GM18858 (cell line): ENCODE measurements at regions not wholly inside any gene's neighbourhood (a gene's known extent, or its start where the extent isn't known, plus 50 kb on each side); places are given as distances from the start of the nearest gene placed in this dataset.

Experiments used
- ATAC-seq: cut with Tn5 transposase; IDR thresholded peaks from one replicate; pipeline ENCODE4 v1.9.1; 2021; ENCODE audit not compliant: unreplicated experiment

DNA sequence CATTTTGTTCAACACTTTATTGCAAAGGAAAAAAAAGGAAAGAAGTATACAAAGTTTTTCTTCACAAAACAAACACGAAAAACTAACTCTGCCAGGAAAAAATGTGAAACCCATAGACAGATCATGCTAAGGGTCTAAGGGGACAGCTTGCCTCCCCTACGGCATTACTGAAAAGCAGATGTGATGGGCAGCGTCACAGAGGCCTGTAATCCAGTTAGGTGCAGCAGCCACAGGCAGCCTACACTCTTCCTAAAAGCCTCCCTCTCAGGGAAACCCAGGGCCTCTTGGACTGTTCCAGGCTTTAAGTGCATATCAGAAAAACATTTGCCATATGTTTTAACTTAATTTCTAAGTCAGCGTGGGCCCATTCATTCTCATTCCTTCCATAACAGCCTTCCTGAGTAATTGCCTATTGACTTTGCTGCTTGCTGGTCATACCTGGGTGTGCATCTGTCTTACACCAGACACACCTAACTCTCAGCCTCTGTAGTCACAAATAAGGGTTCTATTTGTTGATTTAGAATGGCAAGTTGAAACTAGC is 135.7 kb upstream of the SERP2 start:
- ATAC-seq: no peak

DNA sequence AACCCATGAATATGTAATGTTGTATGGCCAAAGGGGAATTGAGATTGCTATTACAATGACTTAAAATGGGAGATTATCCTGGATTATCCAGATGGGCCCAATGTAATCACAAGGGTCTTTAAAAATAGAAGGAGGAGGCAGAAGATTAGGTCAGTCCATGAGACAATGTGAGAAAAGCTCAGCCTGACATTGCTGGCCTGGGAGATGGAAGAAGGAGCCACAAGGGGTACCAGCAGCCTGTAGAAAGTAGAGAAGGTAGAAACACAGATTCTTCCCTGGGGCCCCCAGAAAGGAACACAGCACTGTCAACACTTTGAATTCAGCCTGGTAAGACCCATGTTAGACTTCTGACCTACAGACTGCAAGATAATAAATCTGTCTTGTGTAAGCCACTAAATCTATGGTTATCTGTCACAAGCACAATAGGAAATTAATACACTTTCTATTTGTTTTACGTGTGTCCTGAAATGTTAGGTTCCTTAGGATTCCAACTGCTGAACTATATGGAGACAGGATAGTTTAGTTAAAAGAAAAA is 132.9 kb upstream of the SERP2 start:
- no peak for ATAC-seq

DNA sequence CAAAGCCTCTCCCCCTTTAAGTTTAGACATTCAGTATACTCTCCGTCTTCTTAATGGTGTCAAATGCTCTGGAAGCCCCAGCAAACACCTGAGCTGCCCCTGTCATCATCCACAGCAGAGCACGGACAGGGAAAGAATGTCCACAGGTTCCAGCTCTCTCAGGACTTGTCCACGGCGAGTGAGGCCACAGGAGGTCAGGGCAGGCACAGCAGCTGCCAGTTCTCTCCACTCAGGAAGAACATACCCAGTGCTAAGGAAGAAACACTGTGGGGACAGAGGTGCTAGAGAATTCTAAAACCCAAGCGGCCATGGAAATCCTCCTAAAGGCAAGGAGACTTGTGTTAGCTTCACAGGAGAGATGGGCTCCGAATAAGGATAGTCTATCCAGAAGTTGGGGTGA is 132.0 kb upstream of the SERP2 start:
- ATAC-seq: no peak

DNA sequence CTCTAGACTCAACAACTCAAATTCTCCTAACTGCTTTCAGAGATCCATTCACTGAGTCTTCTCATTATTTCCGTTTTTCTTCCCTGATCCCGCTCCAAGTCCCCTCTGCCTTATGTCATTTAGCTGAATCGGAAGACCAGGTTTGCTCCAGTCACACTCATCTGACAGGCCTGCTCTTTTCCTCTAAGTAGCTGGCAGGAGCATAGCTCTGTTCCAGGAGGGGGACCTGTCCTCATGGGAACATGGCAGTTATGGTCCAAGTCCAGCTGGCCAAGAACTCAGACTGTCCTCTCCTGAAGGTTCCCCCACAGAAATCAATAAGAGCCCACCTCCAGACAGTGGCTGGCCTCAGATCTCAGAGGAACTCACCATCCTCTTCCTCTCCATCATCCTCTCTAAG is 130.9 kb upstream of the SERP2 start:
- no peak for ATAC-seq

DNA sequence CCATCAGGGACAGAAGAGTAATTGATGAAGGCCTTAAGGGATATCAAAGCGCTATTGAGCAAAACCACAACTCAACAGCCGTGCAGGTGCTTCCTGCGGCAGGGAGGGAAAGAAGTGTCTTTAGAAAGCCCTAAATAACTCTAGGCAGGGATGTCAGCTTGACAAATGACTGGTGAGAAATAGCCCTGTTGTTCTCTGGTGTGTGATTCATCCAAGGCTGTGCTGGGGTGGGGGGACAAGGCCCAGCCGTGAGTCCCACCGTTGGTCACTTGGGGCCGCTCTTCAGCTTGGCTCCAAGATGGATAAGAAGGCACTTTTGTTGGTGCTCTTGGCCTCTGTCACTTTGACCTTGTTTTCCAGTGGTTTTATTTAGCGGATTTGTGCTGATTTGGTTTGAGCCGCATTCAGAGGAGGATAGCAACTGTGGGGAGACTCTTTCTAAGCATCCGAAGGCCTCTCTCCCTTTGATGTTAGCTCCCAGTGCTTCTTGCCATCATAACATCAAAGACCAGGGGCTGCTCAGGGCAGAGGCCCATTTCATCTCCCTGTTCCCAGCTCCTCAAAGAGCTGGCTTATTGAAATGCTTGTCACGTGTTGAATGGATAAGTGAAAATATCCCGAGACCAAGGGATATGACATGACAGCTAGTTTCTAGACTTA is 130.3 kb upstream of the SERP2 start:
- peak; percentile 32 for ATAC-seq

DNA sequence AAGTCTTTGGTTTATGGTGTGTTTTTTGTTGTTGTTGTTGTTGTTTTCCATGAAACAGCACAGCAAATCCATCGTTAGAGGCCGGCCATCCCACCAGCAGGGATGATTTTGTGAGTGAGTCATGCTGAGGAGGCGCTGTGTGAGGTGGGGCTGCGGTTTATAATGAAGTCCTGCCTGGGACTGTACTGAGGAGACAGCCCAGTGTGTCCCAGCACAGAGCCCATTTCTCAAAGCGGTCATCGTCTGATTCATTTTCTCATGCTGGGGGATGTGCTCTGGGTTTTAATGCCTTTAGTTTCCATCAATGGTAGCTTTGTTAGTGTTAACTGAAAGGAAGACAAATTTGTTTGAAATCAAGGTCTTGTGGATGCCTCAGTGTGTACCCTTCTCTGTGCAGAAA is 129.3 kb upstream of the SERP2 start:
- no peak for ATAC-seq

DNA sequence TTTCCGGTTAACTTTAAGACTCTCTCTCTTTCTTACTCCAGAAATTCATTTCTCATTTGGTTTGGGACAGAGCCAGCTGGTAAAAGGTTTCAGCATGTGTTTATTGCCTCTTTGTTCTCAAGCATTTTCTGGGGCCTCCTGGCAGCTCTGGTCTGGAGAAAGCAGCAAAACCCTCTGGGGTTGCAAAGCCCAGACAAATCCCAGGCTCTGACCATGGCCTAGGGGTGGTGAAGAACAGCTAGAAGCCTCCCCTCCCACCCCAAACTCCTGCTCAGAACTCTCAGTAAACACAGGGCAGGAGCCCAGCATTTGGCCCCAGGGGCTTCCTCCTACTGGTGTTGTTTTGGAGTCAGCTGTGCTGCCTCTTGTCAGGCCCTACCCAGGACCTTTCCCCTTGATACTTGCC is 124.2 kb upstream of the SERP2 start:
- no peak for ATAC-seq

DNA sequence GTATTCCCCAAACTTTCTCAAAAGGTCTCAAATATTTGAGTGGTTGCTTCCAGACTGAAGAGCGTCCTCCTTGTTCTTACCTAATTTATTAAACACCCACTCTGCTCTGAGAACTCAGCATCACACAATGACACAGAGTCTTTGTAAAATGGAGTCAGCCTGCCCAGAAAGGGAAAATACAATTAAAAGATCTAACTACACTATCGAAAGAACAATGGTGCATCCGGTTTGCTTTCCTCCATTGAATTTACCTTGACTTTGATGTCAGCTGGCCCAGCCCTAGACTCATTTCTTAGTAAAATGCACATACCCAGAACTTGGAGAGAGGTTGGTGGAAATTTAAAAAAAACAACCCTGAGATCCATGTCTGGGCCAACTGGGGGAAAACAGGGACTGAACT is 120.7 kb upstream of the SERP2 start:
- no peak for ATAC-seq

DNA sequence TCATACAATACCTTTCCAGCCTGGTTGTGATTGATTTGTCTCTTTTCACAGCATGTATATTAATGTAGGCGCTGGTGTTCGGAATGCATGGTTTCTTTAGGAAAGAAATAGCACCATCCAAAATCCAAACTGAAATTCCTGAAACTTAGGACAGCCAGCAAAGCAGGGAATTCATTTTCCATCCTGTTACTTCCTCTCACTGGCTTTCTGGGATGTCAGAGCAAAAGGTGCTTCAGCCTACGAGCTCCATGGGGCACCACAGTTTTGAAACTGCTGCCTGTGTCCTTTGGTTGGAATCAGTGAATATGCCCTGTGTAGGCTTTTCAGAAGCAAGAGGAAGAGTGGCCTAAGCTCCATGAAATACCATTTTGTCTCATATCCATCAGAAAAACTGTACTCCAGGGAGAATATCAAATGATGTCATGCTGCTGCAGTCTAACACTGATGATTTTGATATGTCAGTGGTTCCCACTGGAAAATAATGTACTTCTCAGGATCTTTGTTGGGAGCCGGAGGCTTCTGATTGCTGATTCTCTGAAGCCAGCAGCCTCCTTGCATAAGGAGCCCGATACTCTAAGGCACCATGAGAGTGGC is 117.8 kb upstream of the SERP2 start:
- no peak for ATAC-seq

DNA sequence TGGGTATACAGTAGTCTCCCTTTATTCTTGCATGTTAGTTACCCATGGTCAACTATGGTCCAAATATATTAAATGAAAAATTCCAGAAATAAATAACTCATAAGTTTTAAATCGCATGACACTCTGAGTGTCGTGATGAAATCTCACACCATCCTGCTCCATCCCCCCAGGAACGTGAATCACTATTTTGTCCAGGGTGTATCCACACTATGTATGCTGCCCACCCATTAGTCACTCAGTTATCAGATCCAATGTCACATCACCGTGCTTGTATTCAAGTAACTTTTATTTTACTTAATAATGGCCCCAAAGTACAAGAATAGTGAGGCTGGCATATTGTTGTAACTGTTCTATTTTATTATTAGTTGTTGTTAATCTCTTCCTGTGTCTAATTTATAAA is 115.8 kb upstream of the SERP2 start:
- no peak for ATAC-seq

DNA sequence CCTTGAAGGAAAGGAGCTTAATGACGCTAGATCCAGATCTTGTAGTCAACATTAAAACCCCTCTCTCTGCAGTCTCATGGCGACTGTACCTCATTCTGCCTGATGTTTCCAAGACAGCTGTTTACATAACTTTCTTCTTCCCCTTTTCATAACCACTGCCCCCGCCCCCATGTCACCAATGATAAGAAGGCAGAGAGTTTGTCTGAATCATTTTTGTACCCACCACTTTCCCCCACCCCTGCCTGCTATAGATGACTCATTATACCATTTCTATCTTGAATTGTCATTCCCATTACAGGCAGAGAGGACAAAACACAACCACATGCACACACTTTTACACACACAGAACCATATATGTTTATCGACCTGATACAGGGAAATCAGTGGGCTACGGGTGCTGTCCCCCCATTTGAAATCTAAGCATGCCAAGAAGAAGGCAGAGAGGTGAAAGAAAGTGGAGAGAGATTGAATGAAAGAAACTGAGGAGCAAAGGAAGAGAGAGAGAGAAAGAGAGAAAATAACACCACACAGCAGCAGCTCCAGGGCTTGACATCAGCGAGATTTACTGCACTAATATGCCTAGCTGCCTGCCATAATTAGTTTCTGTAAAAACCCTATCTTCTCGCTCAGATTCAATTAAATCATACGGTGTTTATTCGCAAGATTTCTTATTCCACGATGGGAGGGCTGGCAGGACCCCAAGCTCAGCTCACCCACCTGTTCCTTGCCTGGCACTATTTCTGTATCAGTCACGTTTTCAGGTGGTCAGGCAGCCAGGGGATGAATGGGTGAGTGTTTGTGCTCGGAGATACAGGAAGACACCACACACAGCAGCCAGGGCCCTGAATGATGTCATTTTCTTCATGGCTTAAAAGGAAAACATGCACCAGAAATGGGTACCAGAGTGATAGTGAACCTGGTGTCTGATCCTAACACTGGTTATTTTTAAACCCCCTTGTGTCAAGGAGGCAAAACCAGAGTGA is 114.3 kb upstream of the SERP2 start:
- ATAC-seq: peak; percentile 79

DNA sequence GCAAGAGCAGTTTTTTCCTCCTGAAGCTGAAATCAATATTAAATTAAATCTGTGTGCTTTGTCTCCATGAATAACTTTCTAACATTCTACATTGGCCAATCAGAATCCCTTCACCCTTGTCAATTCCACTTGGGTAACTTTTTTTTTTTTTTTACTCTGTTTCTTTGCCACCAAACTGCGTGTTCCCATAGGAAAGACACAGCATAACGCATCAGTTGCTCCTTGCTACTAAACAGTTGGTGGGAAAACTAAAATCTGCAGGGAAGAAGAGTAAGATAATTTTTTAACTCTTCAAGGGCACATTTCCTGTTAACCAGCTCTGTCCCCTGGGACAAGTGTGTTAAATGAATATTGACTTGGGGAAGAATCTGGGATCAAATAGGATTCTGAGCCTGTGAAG is 113.3 kb upstream of the SERP2 start:
- ATAC-seq: no peak

DNA sequence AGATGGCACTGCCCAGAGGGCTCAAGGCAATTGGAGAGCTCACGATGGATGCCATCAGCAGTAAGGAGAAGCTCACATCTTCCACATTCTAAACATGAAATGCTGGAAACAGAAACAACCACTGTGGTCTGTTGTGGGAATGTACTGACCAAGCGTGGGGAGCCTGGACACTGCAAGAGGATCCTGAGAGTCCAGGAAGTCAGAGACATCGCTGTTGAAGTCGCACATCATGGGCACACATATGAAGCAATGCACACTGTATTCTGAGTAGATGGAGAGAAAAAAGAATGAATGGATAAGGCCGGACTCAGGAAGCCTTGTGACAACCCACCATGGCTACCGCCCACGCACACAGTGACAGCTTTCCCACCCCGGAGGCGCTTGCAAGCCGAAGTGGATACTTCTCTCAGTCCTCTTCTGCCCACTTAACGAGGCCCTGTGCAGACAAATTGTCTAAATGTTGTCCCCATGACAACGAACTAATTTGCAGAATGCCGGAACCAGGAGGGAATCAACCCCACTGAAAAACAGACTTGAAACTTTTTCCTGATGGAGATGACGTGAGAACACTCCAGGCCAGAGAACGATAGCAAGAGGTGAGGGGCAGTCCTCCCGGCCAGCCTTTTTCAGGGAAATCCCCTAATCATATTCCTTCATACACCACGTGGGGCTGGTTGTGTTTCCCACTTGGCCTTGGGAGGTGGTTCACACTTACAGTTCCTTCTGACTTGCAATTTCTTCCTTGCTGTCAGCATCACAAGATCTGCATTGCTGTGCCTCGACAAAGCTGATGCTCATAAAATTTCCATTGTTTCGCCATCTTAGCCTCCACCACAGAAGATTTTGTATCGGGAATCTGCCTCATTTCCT is 109.6 kb upstream of the SERP2 start:
- ATAC-seq: no peak

DNA sequence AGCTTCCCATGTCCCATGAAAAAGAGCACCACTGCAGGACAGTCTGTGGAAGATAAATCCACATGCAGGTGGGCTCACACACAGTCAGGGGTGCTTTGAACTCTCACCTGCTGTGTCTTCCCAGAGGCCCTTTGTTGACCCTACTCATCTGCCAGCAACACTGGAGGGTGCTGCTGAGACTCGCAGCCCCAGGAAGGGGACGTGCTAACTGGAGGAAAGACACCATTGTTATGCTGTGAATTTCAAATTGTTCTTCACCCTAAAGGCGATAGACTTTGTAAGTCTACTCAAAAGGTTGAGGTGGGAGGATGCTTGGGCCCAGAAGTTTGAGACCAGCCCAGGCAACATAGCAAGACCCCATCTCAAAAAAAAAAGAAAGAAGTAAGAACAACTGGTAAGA is 107.3 kb upstream of the SERP2 start:
- ATAC-seq: no peak

DNA sequence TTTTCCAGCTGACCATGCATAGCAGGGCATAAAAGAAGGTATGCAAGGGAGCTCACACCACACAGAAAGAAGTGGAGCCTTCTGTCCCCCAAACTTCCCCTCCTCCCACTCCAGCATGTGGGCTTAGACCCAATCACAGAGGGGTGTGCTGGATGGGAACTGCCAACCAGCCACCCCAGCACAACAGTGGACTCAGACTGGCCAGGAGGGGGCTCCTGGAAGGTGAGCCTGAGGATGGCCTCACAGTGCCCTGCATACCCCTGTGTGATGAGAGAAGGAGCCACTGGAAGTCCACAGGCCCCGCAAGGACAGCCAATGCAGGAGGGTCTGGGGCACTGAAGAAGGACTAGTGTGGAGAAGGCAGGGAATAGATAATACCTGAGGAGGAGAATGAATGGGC is 106.9 kb upstream of the SERP2 start:
- ATAC-seq: no peak

DNA sequence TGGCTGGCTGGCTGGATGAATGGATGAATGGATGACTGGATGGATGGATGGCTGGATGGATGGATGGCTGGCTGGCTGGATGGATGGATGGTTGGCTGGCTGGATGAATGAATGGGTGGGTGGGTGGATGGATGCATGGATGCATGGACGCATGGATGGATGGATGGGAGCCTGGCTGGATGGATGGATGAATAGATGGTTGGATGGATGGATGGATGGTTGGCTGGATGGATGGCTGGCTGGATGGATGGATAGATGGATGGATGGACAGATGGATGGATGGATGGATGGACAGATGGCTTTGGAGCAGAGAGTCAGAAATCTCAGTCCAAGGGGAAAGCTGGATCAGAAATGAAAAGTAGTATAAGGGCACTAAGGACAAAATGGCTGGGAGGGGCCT is 106.4 kb upstream of the SERP2 start:
- no peak for ATAC-seq

DNA sequence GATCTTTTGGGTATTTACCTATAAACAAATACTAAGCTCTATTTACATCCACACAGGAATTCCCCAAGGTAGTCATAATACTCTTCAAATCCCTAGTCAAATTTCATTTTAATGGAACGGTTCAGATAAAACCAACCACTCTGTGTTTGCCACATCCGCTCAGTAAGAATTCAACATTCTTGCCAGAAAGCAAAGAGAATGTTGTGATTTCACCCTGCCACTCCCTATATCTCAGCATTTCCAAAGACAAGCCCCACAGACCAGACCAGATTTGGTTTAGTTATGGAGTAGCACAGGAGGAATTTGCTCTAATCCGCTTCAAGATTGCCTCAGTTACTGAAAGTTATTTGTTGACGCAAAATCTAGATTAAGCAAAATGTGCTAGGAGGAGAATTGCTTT is 105.6 kb upstream of the SERP2 start:
- ATAC-seq: no peak

DNA sequence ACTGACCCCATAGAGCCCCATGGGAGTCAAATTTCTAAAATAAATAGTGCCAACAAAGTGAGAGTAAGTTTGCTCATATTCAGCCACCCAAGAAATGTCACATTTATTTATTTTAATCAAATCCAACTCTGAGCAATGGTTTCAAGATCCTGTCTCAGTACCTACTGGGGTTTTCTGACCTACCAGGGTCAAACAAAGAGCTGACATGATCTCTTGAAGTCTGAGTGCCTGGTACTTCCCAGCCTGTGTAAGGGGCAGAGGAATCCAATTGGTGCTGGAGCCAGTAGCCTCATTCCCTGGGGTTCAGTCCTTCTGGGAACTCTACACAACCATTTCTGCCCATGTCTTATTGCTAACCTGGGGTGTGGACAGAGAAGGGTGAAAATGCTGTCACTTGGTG is 104.6 kb upstream of the SERP2 start:
- no peak for ATAC-seq

DNA sequence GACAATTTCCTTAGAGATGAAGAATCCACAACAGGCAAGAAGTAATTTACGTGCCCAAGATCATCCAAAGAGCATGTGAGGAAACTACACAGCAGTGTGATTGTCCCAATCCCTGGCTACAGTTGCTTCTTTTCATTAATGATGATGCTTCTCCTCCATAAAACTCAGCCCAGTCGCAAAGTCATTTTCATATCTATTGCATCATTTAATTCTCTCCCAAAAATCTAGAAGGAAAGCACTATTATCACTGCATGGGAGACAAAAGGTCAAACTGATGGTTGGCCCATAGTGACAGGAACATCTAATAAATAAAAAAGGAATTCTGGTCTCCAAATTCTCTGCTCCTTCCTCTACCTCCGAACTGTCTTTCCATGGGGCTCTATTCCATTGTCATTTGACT is 103.5 kb upstream of the SERP2 start:
- ATAC-seq: no peak

DNA sequence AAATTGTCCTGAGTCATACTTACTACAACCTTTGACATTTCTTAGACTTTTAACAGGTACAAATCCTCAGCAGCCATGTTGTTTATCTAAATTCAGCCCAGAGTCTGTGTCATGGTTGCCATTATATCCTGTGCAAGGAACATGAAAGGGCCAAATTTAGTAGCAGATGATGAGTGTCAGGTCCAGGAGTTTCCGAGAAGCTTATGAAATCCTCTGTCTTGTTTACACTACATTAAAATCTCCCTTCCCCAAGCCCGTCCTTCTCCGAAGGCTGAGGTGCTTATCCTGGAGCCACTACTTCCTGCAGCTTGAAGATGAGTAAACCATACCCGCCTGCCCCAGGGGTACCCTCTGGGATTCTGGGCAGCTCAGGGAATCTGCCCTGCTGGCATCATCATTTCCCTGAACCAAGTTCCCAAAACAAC is 102.6 kb upstream of the SERP2 start:
- no peak for ATAC-seq

DNA sequence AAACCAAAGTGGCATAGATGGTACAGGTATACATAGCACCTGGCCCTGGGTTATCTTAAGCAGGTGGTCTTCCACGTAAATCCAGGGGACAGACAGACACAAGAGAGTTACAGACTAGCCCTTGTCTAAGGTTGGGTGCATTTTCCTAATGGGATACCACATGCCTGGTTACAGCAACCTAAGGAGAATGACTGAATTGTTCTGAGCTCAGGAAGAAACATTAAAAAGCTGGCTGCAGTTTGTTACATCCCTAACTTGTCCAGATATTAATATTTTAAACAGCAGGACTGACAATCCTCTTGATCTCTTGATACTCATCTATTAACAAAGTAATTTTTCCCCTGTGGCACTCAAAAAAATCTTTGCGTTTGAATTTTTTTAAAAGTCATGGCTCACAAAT is 102.2 kb upstream of the SERP2 start:
- ATAC-seq: no peak
